HEK293 (cell line): ENCODE measurements at regions not wholly inside any gene's neighbourhood (a gene's known extent, or its start where the extent isn't known, plus 50 kb on each side); places are given as distances from the start of the nearest gene placed in this dataset.
A peak's percentile ranks its signal among the peaks of the same experiment; 100 is the strongest.

Experiments
- CTCF ChIA-PET: fragments of 350-600 bp; formaldehyde crosslinking; extraction: SDS; loops from one replicate; lab custom pipeline; 2021; ENCODE audit warnings: antibody characterized with exemption; lab: Yijun Ruan, JAX
- POLR2A ChIA-PET: fragments of 300-600 bp; formaldehyde crosslinking; extraction: SDS; loops from one replicate; lab custom pipeline; 2020; ENCODE audit warnings: antibody characterized with exemption, inconsistent platforms; lab: Yijun Ruan, JAX
- H3K27ac ChIP-seq: fragments of 200-500 bp; sonication (Bioruptor generic); 2 replicates; pipeline ENCODE4 v1.5.1; 2014; ENCODE audit warnings: low read depth, low read length, control low read depth, inconsistent platforms; ENCODE audit errors: extremely low read depth
- H3K36me3 ChIP-seq, 2 experiments: fragments of 200-500 bp in 1 of 2; sonication (Bioruptor generic) in 1 of 2; 1 replicate in 1 of 2; 2 replicates in 1 of 2; pipeline ENCODE4 v1.5.1; 2014 to 2017; ENCODE audit warnings: inconsistent platforms in 2 of 2, low read length in 2 of 2; ENCODE audit not compliant: control insufficient read depth in 2 of 2, insufficient read depth in 1 of 2
- H3K4me1 ChIP-seq: fragments of 200-500 bp; sonication (Bioruptor generic); 2 replicates; pipeline ENCODE4 v1.5.1; 2014; ENCODE audit warnings: mild to moderate bottlenecking, low read length, inconsistent platforms; ENCODE audit not compliant: control insufficient read depth, insufficient read depth
- H3K4me3 ChIP-seq: 2 replicates; pipeline ENCODE4 v1.5.1; 2011; ENCODE audit warnings: low read depth, mild to moderate bottlenecking, control low read depth, low read length, moderate library complexity
- H3K9me3 ChIP-seq: fragments of 200-500 bp; sonication (Bioruptor generic); 2 replicates; pipeline ENCODE4 v1.5.1; 2014; ENCODE audit warnings: low read depth, low read length, inconsistent platforms; ENCODE audit not compliant: control insufficient read depth, insufficient read depth
- FEZF1 ChIP-seq: fragments of 450-650 bp; formaldehyde crosslinking; IDR thresholded peaks from 2 replicates; pipeline ENCODE4 v1.5.1; 2016; ENCODE audit warnings: missing biosample characterization, missing genetic modification characterization
- GLI2 ChIP-seq: fragments of 450-650 bp; formaldehyde crosslinking; IDR thresholded peaks from 2 replicates; pipeline ENCODE4; 2017; ENCODE audit warnings: missing biosample characterization, missing genetic modification characterization, low read depth, borderline replicate concordance
- OSR2 ChIP-seq: fragments of 450-650 bp; formaldehyde crosslinking; IDR thresholded peaks from 2 replicates; pipeline ENCODE4 v1.5.1; 2016; ENCODE audit warnings: missing biosample characterization, missing genetic modification characterization
- TSHZ1 ChIP-seq: fragments of 450-650 bp; formaldehyde crosslinking; IDR thresholded peaks from 2 replicates; pipeline ENCODE4 v1.5.1; 2016; ENCODE audit warnings: missing biosample characterization, missing genetic modification characterization, borderline replicate concordance
- ZBTB6 ChIP-seq: fragments of 450-650 bp; formaldehyde crosslinking; IDR thresholded peaks from 2 replicates; pipeline ENCODE4 v1.5.1; 2017; ENCODE audit warnings: missing biosample characterization, missing genetic modification characterization
- ZEB2 ChIP-seq: fragments of 450-650 bp; formaldehyde crosslinking; IDR thresholded peaks from 2 replicates; pipeline ENCODE4 v1.5.1; 2016; ENCODE audit warnings: missing biosample characterization, missing genetic modification characterization
- ZNF155 ChIP-seq: fragments of 450-650 bp; formaldehyde crosslinking; IDR thresholded peaks from 2 replicates; pipeline ENCODE4 v1.5.1; 2016; ENCODE audit warnings: missing biosample characterization, missing genetic modification characterization
- ZNF184 ChIP-seq: fragments of 450-650 bp; IDR thresholded peaks from 2 replicates; pipeline ENCODE4 v1.5.1; 2018; ENCODE audit warnings: missing biosample characterization, mild to moderate bottlenecking, missing genetic modification characterization
- ZNF274 ChIP-seq, 2 experiments: fragments of 200-500 bp in 1 of 2; fragments of 450-650 bp in 1 of 2; sonication (Bioruptor generic) in 1 of 2; formaldehyde crosslinking in 1 of 2; IDR thresholded peaks; 2 replicates each; pipeline versions ENCODE4 v1.5.1 to v1.6.1; 2014 to 2016; ENCODE audit warnings: borderline replicate concordance in 1 of 2, inconsistent platforms in 1 of 2, low read length in 1 of 2, missing biosample characterization in 1 of 2, missing genetic modification characterization in 1 of 2
- ZNF398 ChIP-seq: fragments of 450-650 bp; formaldehyde crosslinking; IDR thresholded peaks from 2 replicates; pipeline ENCODE4 v1.5.1; 2017; ENCODE audit warnings: missing biosample characterization, missing genetic modification characterization
- ZNF501 ChIP-seq: fragments of 450-650 bp; formaldehyde crosslinking; IDR thresholded peaks from 2 replicates; pipeline ENCODE4 v1.5.1; 2016; ENCODE audit warnings: missing biosample characterization, missing genetic modification characterization
- ZNF560 ChIP-seq: fragments of 450-650 bp; formaldehyde crosslinking; IDR thresholded peaks from 2 replicates; pipeline ENCODE4 v1.5.1; 2017; ENCODE audit warnings: missing biosample characterization, missing genetic modification characterization, borderline replicate concordance
- ZNF664 ChIP-seq: fragments of 450-650 bp; formaldehyde crosslinking; IDR thresholded peaks from 2 replicates; pipeline ENCODE4 v1.5.1; 2016; ENCODE audit warnings: missing biosample characterization, missing genetic modification characterization
- ZNF692 ChIP-seq: fragments of 450-650 bp; formaldehyde crosslinking; IDR thresholded peaks from 2 replicates; pipeline ENCODE4 v1.5.1; 2016; ENCODE audit warnings: missing biosample characterization, missing genetic modification characterization
- ZNF76 ChIP-seq: fragments of 450-650 bp; formaldehyde crosslinking; IDR thresholded peaks from 2 replicates; pipeline ENCODE4; 2016; ENCODE audit warnings: low read depth, missing biosample characterization, missing genetic modification characterization, borderline replicate concordance
- ZNF785 ChIP-seq: fragments of 450-650 bp; formaldehyde crosslinking; IDR thresholded peaks from 2 replicates; pipeline ENCODE4 v1.5.1; 2016; ENCODE audit warnings: missing biosample characterization, missing genetic modification characterization
- ZSCAN18 ChIP-seq: fragments of 450-650 bp; formaldehyde crosslinking; IDR thresholded peaks from 2 replicates; pipeline ENCODE4 v1.5.1; 2016; ENCODE audit warnings: missing biosample characterization, missing genetic modification characterization
- TF ChIP-seq, protein P1 (sequence below): fragments of 450-650 bp; formaldehyde crosslinking; IDR thresholded peaks from 2 replicates; pipeline ENCODE4 v1.5.1; 2017; ENCODE audit warnings: missing biosample characterization, mild to moderate bottlenecking, missing genetic modification characterization, moderate library complexity
- TF ChIP-seq, protein P2 (sequence below): fragments of 450-650 bp; formaldehyde crosslinking; IDR thresholded peaks from 2 replicates; pipeline ENCODE4 v1.5.1; 2016; ENCODE audit warnings: missing biosample characterization, missing genetic modification characterization
- TF ChIP-seq, protein P3 (sequence below): fragments of 450-650 bp; formaldehyde crosslinking; IDR thresholded peaks from 2 replicates; pipeline ENCODE4 v1.5.1; 2016; ENCODE audit warnings: missing biosample characterization, missing genetic modification characterization

DNA sequence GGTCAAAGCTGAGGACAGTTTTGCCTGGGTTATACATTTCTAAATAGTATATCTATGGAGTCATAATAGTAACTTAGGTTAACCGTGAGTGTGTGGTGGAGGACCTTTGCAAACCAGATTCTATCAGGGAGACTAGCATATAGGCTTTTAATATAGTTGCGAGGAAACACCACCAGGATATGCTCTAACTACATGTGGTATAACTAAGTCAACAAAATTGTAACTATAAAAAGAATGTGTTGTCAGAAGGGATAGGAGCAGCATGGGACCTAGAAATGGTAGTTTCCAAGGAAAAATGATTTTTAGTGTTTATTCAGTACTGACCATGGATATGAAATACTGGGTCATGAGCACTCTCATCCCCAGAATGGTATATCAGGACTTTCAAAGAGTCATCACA is 338.1 kb downstream of the TGFB2 start (continued):
- TF ChIP-seq ZSCAN18 (tag by site-specific recombination): no peak
- no peak for TF ChIP-seq ZNF274 (IDR thresholded peaks at IDR 0.05; ENCODE audit: low read length)
- TF ChIP-seq ZNF274 (tag by site-specific recombination; IDR thresholded peaks at IDR 0.05; ENCODE audit: borderline replicate concordance): no peak
- no peak for TF ChIP-seq ZBTB6 (tag by site-specific recombination)
- TF ChIP-seq ZNF76: no peak
- TF ChIP-seq, all 188 proteins: peak for 0

- H3K9me3 ChIP-seq: no peaks in the 10 kb centered on the region
- ChIA-PET CTCF (interaction anchor here (0.6 kb wide), 1 partner anchor 355 kb away, joined by 3 read pairs; no protein-coding TSS in a partner anchor), POLR2A (no interaction called here)
- no peak overlapping the region for H3K27ac ChIP-seq
- H3K4me1 ChIP-seq: peaks cover 3% of the 10 kb centered on the region; the same call in 1 of the 2 replicates
- no peaks in the 10 kb centered on the region for H3K36me3 ChIP-seq
- no peak overlapping the region for H3K4me3 ChIP-seq
- 0 out of 2 replicates have a peak, but pooled peaks have one; percentile 26 for TF ChIP-seq ZNF692
- TF ChIP-seq OSR2 (tag by site-specific recombination): peak; percentile 61
- TF ChIP-seq ZNF184 (tag by site-specific recombination): 0 out of 2 replicates have a peak, but pooled peaks have one; percentile 26
- TF ChIP-seq ZNF664: 0 out of 2 replicates have a peak, but pooled peaks have one; percentile 17
- TF ChIP-seq FEZF1 (tag by site-specific recombination): peak; percentile 57
- no peak for TF ChIP-seq ZNF785
- 0 out of 2 replicates have a peak, but pooled peaks have one; percentile 59 for TF ChIP-seq TSHZ1 (tag by site-specific recombination)
- TF ChIP-seq, protein P1, sequence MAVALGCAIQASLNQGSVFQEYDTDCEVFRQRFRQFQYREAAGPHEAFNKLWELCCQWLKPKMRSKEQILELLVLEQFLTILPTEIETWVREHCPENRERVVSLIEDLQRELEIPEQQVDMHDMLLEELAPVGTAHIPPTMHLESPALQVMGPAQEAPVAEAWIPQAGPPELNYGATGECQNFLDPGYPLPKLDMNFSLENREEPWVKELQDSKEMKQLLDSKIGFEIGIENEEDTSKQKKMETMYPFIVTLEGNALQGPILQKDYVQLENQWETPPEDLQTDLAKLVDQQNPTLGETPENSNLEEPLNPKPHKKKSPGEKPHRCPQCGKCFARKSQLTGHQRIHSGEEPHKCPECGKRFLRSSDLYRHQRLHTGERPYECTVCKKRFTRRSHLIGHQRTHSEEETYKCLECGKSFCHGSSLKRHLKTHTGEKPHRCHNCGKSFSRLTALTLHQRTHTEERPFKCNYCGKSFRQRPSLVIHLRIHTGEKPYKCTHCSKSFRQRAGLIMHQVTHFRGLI: peak; percentile 28; the same call in 1 of the 2 replicates
- TF ChIP-seq GLI2 (tag by site-specific recombination): peak; percentile 58; the same call in 1 of the 2 replicates
- TF ChIP-seq ZNF76: no peak
- peak; percentile 19; the same call in 1 of the 2 replicates for TF ChIP-seq ZNF398 (tag by site-specific recombination)
- no peak for TF ChIP-seq ZNF155 (tag by site-specific recombination)
- TF ChIP-seq ZNF501 (tag by site-specific recombination): no peak
- TF ChIP-seq, protein P2, sequence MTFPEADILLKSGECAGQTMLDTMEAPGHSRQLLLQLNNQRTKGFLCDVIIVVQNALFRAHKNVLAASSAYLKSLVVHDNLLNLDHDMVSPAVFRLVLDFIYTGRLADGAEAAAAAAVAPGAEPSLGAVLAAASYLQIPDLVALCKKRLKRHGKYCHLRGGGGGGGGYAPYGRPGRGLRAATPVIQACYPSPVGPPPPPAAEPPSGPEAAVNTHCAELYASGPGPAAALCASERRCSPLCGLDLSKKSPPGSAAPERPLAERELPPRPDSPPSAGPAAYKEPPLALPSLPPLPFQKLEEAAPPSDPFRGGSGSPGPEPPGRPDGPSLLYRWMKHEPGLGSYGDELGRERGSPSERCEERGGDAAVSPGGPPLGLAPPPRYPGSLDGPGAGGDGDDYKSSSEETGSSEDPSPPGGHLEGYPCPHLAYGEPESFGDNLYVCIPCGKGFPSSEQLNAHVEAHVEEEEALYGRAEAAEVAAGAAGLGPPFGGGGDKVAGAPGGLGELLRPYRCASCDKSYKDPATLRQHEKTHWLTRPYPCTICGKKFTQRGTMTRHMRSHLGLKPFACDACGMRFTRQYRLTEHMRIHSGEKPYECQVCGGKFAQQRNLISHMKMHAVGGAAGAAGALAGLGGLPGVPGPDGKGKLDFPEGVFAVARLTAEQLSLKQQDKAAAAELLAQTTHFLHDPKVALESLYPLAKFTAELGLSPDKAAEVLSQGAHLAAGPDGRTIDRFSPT (tag by site-specific recombination): peak; percentile 54; the same call in 1 of the 2 replicates
- TF ChIP-seq, protein P3, sequence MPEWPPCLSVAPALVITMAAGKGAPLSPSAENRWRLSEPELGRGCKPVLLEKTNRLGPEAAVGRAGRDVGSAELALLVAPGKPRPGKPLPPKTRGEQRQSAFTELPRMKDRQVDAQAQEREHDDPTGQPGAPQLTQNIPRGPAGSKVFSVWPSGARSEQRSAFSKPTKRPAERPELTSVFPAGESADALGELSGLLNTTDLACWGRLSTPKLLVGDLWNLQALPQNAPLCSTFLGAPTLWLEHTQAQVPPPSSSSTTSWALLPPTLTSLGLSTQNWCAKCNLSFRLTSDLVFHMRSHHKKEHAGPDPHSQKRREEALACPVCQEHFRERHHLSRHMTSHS: peak; percentile 77
- TF ChIP-seq ZEB2 (tag by site-specific recombination): peak; percentile 55
- TF ChIP-seq ZNF560 (tag by site-specific recombination): no peak
These were observed 341.1 kb downstream of the TGFB2 start for GRCh38 chr1:218686258-218686657.
